ENCODE measurements at regions not wholly inside any gene's neighbourhood (a gene's known extent, or its start where the extent isn't known, plus 50 kb on each side); places are given as distances from the start of the nearest gene placed in this dataset.
A peak's percentile ranks its signal among the peaks of the same experiment; 100 is the strongest.
"Not testable (repeated sequence)": the region's sequence is repeated elsewhere in the genome, so short reads cannot be mapped to it uniquely, and the experiment has no call there.

DNA sequence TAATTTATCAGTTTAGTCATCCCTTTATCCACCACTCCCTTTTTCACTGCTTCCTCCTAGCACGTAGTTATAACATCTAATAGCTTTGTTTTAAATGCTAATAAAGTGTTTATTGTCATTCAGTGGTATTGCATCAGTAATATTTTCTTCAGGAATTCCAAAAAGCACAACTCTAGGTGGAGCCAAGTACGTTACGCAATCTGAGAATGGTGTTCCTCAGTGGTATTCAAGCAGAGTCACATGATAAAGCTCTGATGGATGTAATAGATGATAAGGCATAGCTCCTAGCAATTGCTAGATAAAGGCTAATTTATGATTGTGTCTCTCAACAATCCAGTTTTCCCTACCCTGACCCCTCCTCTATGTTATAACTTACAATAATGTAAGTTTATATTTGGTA lies 494.6 kb upstream of the ADGRL4 start:
- no peak overlapping the region for H3K27ac ChIP-seq
- no peak overlapping the region for H3K4me3 ChIP-seq
- in situ Hi-C loops (cut with MboI; ENCODE audit: low sequenced_read_pairs in 4 of 4) (no loop called here), intact Hi-C loops (cut with DNase I; ENCODE audit: low total_unique reads) (no loop called here)
- H3K4me1 ChIP-seq = no peaks in the 10 kb centered on the region
- TF ChIP-seq CTCF (IDR thresholded peaks at IDR 0.05 in 4 of 5, conservative IDR thresholded peaks at IDR 0.05 in 1 of 5) = no peak
- no peak for TF ChIP-seq POLR2A (IDR thresholded peaks at IDR 0.05)
- no peaks in the 10 kb centered on the region for H3K27me3 ChIP-seq
- no peak for DNase-seq
- H3K36me3 ChIP-seq = no peaks in the 10 kb centered on the region
- no peak for ATAC-seq
- no peaks in the 10 kb centered on the region for H3K9me3 ChIP-seq

- H3K27ac ChIP-seq = no peak overlapping the region
- DNase-seq = no peak
- TF ChIP-seq POLR2A (IDR thresholded peaks at IDR 0.05) (no peak), CTCF (IDR thresholded peaks at IDR 0.05 in 4 of 5, conservative IDR thresholded peaks at IDR 0.05 in 1 of 5) (no peak)
- intact Hi-C loops (cut with DNase I; ENCODE audit: low total_unique reads) (no loop called here), in situ Hi-C loops (cut with MboI; ENCODE audit: low sequenced_read_pairs in 4 of 4) (no loop called here)
- H3K4me1 ChIP-seq = no peaks in the 10 kb centered on the region
- H3K36me3 ChIP-seq = no peaks in the 10 kb centered on the region
- H3K27me3 ChIP-seq = no peaks in the 10 kb centered on the region
- no peak for ATAC-seq
- no peak overlapping the region for H3K4me3 ChIP-seq
- H3K9me3 ChIP-seq = no peaks in the 10 kb centered on the region
These were observed 493.0 kb upstream of the ADGRL4 start for GRCh38 chr1:79499541-79499940.

DNA sequence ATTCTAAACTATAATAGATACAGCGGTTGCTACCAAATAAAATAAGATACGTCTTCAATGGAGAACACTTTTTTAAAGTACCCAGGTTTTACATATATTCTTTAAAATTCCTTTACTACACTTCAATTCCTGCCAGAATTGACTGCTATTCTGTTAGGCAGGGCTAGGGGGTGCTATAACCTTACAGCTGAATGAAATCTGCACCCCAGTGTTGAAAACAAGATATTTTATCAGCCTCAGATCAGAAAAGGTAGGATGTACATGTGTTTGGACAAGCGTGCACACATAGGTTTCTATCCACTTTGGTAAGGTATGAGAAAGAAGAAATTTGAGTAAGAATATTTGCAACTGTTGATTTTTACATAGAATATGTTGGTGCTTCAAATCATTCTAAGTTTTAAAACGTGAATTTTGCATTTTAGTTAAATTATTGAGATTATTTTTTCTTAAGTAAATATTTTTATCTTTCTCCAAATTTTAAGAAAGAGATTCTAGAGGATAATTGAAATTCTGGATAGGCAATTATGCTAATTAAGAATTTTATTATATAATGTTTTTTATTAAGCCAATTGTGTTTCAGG lies 490.8 kb upstream of the ADGRL4 start:
- H3K36me3 ChIP-seq = no peaks in the 10 kb centered on the region
- H3K4me3 ChIP-seq = no peak overlapping the region
- H3K9me3 ChIP-seq = no peaks in the 10 kb centered on the region
- H3K27me3 ChIP-seq = no peaks in the 10 kb centered on the region
- no peak for DNase-seq
- in situ Hi-C loops (cut with MboI; ENCODE audit: low sequenced_read_pairs in 4 of 4) (no loop called here), intact Hi-C loops (cut with DNase I; ENCODE audit: low total_unique reads) (no loop called here)
- no peak for ATAC-seq
- no peak for TF ChIP-seq POLR2A (IDR thresholded peaks at IDR 0.05)
- TF ChIP-seq CTCF (IDR thresholded peaks at IDR 0.05 in 4 of 5, conservative IDR thresholded peaks at IDR 0.05 in 1 of 5) = peak in 1 of 5 experiments; percentile 28
- H3K4me1 ChIP-seq = no peaks in the 10 kb centered on the region
- H3K27ac ChIP-seq = no peak overlapping the region

- Histone ChIP-seq H3K27me3 (no peaks in the 10 kb centered on the region), H3K36me3 (no peaks in the 10 kb centered on the region), H3K4me3 (no peak overlapping the region), H3K9me3 (no peaks in the 10 kb centered on the region), H3K4me1 (no peaks in the 10 kb centered on the region), H3K27ac (no peak overlapping the region)
- DNase-seq (no peak), ATAC-seq (no peak)
- no peak for TF ChIP-seq POLR2A (IDR thresholded peaks at IDR 0.05)
- TF ChIP-seq CTCF (IDR thresholded peaks at IDR 0.05 in 4 of 5, conservative IDR thresholded peaks at IDR 0.05 in 1 of 5) = no peak
- in situ Hi-C loops (cut with MboI; ENCODE audit: low sequenced_read_pairs in 4 of 4) (no loop called here), intact Hi-C loops (cut with DNase I; ENCODE audit: low total_unique reads) (no loop called here)
These were observed 489.6 kb upstream of the ADGRL4 start for GRCh38 chr1:79496129-79496528.

GRCh38 chr1:79493702-79494101 lies 487.2 kb upstream of the ADGRL4 start:
- ATAC-seq; H3K4me3 ChIP-seq; in situ Hi-C loops (cut with MboI; ENCODE audit: low sequenced_read_pairs in 4 of 4); H3K27me3 ChIP-seq; DNase-seq; intact Hi-C loops (cut with DNase I; ENCODE audit: low total_unique reads); H3K4me1 ChIP-seq; H3K9me3 ChIP-seq; H3K27ac ChIP-seq; H3K36me3 ChIP-seq: not testable (repeated sequence)

DNA sequence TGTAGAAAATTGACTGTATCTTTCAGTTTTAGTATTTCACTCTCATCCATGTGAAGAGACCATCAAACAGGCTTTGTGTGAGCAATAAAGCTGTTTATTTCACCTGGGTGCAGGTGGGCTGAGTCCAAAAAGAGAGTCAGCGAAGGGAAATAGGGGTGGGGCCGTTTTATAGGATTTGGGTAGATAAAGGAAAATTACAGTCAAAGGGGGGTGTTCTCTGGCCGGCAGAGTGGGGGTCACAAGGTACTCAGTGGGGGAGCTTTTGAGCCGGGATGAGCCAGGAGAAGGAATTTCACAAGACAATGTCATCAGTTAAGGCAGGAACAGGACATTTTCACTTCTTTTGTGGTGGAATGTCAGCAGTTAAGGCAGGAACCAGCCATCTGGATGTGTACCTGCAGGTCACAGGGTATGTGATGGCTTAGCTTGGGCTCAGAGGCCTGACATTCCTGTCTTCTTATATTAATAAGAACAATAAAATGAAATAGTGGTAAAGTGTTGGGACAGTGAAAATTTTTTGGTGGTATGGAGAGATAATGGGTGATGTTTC lies 482.1 kb upstream of the ADGRL4 start:
- H3K27ac ChIP-seq; H3K4me3 ChIP-seq; H3K4me1 ChIP-seq; H3K36me3 ChIP-seq; H3K9me3 ChIP-seq; H3K27me3 ChIP-seq; intact Hi-C loops (cut with DNase I; ENCODE audit: low total_unique reads); DNase-seq; in situ Hi-C loops (cut with MboI; ENCODE audit: low sequenced_read_pairs in 4 of 4); ATAC-seq: not testable (repeated sequence)
